OCI-M2 (cell line): ENCODE measurements at regions not wholly inside any gene's neighbourhood (a gene's known extent, or its start where the extent isn't known, plus 50 kb on each side); places are given as distances from the start of the nearest gene placed in this dataset.

Experiments
- DNase-seq: peaks from one replicate; lab custom pipeline; 2025; ENCODE audit not compliant: unreplicated experiment; lab: John Stamatoyannopoulos, UW

DNA sequence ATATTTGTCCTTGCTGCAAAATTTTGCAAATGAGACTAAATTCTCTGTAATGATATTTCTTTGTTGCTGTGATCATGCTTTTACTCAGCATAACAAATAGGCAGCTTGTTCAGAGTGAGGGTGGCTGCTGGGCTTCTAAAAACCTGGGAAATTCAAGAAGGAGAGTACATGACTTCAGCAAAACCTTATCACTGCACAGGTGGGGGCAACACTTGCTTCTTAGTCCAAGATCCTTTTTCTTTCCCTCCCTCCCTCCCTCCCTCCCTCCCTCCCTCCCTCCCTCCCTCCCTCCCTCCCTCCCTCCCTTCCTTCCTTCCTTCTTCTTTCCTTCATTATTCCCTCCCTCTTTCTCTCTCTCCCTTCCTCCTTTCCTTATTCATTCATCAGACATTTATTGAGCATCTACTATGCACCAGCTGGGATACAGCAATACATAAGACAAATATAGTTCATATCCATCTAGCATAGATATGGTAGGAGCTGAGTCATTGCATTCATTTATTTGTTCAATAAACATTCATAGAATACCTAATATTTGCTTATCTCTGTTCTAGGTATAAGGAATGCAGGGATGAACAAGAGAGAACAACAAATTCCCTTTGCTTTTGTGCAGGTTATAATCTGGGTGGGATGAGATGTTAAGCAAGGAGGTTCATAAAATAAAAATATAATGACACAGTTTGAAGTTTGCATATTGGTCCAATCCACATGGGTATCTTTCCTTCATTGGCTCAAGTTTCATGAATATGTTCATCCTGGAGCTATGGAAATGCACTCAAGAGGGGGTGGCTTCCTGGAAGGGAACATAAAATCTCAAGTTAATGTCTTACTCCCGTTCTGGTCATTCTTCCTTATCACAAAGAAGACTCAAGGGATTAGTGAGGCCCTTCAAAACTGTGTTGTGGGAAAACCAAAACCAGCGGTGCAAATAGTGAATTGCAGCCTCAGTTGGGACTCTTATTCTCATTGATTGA lies 210.7 kb downstream of the PDCD6IP start:
- DNase-seq, result no peak

DNA sequence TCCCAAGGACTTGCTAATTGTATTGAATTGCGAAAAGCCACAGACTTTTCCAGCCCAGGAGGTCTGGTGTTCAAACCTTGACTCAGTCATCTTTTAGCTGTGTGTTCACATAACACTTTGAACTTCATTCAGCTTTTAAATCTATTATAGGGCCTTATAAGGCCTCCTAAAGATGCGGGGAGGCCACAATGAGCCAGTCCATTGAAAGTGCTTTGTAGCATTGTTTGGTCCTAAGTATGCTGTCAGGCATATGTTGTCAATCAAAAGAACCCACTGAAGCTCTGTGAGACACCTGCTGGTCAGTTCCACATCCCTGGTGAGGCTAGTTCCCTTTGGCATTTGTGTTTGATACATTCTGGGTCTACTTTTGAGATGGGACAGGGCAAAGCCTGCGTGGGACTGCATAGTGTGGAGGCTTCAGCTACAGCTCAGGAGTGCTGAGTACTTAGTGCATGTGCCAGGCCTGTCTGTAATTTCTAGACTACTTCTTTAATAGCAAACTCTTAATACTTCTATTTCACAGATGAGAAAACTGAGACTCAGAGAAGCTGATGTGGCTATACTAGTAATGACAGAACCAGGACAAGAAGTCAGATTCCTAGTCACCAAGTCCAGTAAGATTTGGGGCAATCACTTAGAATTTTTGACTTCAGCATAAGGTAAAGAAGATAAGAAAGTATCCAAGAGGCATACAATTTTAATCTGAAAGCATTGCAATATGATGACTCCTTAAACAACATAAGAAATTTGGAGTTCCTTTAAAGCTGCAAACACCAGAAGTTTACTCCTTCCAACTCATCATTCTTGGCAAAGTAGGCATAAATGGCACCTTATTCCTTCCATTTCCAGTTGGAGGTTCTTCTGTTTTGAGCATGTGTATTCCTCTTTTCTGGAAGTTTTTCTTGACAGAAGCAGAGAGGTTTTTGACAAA lies 213.0 kb downstream of the PDCD6IP start:
- DNase-seq, result no peak

- DNase-seq, result no peak
These were observed 213.7 kb downstream of the PDCD6IP start for GRCh38 chr3:34012102-34012461.

GRCh38 chr3:34013818-34014570 lies 215.6 kb downstream of the PDCD6IP start:
- no peak for DNase-seq

DNA sequence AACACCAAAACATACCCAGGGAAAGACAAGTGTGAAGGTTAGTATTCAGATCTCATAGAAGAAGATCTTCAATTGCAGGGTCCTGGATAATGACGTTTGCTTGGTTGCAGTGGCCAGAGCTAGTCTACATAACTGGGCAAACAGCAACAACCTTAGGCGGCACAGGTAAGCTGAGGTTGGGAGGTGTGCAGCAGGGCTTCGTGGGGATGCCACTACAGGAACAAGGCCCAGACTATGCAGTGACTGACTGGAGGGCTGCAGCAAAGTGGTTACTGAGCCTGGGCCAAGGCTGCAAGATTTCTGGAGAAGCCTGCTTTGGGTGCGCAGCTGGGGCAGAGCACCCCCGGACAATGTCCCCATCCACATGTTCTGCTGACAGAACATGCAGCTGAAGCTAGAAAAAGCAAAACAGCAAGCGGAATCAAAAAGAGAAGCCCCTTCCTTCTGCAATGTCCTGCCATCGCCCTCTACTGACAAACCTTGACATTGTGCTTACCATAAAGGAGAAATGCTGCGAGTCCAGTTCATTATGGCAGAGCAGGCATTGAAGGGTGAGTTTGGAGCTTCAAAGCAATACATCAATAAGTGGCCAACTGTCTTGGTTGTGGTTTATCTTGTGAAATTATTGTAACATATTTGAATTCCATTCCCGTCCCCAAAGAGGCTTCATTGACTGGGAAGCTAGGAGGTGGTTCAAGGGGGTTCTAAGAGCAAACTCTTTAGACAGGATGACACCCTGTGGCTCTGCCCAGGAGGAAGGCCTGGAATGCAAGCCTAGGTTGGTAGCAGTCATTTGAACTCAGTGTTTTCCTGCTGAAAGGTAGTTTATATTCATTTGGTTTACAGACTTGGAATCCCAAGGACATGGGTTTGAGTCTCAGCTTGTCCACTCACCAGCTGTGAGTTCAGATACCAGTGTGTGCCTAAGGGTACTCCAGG lies 217.0 kb downstream of the PDCD6IP start:
- no peak for DNase-seq

DNA sequence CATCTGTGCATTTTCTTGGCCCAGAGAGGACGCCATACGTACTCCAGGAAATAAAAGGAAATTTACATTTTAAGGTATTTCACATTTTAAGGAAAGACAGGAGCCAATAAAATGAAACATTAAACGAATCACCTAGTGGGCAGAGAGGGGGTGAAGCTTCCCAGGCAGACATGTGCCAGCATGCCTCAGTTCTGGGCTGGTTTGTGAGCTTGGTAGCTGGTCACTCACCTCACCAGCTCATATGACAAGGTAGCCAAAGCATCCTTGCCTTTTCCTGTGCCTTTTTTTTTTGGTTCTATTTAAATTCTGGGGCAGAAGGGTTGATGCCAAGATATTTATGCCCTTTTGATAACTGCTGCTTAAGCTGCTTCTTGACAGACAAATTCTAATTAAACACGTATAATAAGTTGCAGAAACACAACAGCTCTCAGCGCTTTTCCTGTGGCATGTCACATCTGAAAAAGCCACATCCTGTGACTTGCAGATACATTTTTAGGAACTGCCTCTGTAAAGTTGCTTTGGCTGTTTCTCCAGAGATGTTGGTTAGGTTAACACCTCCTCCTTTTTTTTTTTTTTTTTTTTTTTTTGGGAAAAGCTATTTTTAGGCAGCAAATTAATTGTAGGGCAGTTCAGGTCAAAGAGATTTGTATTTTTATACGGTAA lies 218.6 kb downstream of the PDCD6IP start:
- no peak for DNase-seq

- no peak for DNase-seq
These were observed 219.3 kb downstream of the PDCD6IP start for GRCh38 chr3:34017757-34018156.

DNA sequence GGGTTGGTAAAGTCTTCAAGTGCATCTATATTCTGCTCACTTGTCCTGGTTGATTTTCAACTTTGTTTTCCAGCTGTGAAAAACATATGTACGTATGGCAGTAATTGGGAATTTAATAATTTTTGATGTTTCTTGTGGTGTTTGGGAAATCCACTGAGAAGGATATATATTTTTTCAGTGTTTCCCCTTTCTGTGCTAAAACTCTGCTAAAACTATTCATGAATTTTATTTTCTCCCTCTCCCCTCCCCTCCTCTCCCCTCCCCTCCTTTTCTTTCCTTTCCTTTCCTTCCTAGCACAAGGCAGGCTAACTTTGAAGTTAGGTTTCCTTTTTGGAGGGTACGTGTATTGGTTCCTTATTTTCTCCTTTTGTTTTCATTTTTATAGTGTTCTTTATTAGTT lies 220.7 kb downstream of the PDCD6IP start:
- no peak for DNase-seq

- DNase-seq, result no peak
These were observed 221.7 kb downstream of the PDCD6IP start for GRCh38 chr3:34020170-34020569.

DNA sequence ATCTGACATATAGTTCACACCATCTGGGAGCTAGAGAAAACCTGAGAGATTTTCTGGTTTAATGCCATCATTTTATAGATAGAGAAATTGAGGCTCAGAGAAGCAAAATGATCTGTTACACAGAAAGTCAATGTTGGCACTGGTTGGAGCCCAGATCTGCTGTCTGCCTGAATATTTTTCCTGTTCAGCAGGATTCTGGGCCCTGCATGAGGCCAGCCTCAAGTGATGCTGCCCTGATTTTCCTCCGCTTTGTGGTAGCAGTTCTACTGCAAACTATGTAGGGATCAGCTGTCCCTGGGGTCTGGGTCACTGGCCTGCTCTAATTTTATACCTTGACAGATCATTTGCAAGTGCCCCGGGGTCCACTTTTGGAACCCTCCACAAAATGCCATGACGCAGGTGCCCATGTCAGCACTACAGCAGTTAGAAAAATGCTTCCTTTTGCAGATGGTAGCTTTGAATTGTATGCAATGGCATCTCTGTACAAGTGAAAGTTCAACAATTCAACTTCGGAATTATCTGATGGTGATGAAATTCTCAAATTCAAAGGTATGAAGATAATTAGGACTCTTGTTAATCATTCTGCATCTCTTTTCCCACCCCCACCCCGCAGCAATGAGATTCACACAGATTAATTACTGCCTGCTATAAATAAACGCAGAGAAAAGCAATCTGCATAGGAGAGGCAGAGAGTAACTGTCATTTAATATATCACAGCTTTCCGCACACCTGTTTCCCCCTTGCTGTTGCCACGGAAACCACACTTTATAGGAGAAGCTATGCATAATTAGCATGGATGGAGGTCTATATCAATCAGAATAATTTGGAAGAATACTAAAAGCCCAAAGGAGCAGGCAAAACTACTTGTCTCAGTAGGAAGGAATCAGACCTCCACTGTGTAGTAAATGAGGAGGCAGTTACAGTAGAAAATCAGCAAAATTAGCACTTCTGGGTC lies 222.6 kb downstream of the PDCD6IP start:
- no peak for DNase-seq

- no peak for DNase-seq
These were observed 223.7 kb downstream of the PDCD6IP start for GRCh38 chr3:34022147-34022546.

- no peak for DNase-seq
These were observed 226.2 kb downstream of the PDCD6IP start for GRCh38 chr3:34024447-34025240.

DNA sequence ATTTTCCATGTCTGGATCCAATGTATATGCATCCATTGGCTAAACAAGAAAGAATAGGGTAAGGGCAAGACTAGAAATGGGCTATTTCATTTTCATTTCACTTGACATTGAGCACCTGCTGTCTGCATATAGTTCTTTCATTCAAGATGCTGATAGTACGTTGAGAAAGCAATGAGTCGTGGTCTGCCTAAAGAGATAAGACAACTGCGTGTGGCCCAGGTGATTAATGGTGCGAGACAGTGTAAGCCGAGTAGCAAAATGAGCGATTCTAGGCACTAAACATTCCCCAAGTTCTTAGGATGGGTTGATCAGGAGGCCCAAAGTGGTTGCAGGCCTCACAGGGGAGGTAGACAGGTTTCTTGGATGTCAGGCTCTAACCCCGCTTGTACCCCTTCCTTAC lies 235.4 kb downstream of the PDCD6IP start:
- no peak for DNase-seq

- no peak for DNase-seq
These were observed 236.4 kb downstream of the PDCD6IP start for GRCh38 chr3:34034840-34035239.

- DNase-seq, result no peak
These were observed 237.3 kb downstream of the PDCD6IP start for GRCh38 chr3:34035775-34036174.

- DNase-seq, result no peak
These were observed 238.8 kb downstream of the PDCD6IP start for GRCh38 chr3:34037260-34037659.

DNA sequence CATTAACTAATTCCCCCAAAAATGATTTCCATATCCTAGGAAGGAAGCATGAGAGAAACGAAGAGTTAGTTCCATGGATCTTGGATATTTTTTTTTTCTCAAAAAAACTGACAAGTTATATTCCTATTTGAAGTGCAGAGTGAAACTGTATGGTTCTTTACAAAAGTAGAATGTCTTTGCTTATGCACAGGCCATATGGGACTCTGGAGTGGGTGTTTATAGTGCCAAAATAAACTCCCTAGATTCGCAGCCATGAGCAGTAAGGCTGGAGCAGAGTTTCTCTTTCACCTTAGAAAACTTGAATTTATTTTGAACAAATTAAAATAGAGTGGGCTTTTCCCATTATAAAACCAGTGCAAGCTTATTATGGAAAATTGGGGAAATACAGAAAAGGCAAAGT lies 239.7 kb downstream of the PDCD6IP start:
- no peak for DNase-seq

- no peak for DNase-seq
These were observed 247.7 kb downstream of the PDCD6IP start for GRCh38 chr3:34046154-34046553.
